ENCODE measurements at regions not wholly inside any gene's neighbourhood (a gene's known extent, or its start where the extent isn't known, plus 50 kb on each side); places are given as distances from the start of the nearest gene placed in this dataset.
"Not testable (repeated sequence)": the region's sequence is repeated elsewhere in the genome, so short reads cannot be mapped to it uniquely, and the experiment has no call there.

DNA sequence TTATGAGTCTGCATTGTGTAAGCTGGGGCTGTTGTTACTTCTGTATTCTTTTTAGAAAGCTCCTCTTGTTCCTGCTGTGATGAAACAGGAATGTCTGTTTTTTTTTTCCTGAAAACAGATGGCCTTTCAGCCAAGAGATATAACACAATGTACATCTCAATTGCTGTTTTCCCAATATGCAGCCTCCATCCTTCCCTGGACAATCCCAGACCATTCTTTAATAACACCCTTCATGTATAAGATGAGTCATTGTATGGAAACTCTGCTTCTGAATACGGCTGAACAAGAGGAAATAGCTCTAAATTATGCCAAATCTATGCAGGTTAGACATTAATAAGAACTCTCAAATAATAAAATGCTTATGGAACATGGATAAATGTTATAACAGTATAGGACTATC is 60.2 kb upstream of the LRRC4C start:
- FAIRE-seq, result no peak

DNA sequence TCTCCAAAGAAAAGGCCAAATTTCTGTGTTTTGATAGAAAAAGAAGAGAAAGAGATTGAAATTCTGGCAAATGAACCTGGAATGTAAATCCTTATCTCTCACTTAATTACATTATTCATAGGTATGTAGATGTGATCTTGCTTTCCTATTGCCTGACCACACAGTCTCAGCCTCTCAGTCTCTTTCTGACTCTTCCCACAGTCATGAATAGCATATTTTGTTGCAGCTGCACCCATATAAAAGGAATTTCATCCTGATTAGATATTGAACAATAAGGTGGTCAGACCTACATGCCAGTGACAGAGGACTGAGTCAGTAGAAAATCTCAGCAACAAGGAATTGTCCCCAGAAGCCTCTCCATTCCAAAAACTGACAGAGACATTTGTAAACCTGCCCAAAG is 62.9 kb upstream of the LRRC4C start:
- no peak for FAIRE-seq

DNA sequence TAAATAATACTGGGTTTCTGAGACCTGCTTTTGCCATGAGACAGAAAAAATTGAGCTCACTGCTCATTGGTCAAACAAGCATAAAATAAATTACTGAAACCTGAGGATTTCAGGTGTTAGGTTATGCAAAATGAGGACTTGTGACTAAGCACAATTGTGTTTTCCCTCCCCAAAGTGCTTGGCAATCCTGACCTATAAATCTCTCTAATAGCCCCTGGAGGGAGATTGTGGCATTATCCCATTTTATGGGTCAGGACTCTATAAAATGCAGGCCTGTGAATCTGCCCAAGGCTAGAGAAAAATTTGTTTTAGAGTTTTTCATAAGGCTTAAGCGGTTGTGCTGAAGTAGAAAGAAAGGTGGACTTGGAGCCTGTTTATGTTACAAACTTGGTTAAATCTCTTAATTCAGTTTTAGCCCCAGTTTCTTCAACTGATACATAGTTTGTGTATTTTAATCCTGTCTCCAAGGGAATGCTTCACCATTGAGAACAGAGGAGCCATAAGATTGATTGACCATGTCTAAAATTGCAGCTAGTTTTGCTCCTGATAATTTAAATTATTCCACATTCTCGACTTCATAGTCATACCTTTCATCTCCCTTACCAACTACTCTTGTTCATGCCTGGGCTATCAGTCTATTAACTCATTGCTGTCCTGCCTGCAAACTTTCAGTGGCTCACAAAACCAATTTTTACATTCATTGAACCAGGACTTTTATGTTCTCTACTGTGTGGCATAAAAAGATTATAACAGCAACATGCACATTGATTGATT is 63.6 kb upstream of the LRRC4C start:
- no peak for FAIRE-seq

DNA sequence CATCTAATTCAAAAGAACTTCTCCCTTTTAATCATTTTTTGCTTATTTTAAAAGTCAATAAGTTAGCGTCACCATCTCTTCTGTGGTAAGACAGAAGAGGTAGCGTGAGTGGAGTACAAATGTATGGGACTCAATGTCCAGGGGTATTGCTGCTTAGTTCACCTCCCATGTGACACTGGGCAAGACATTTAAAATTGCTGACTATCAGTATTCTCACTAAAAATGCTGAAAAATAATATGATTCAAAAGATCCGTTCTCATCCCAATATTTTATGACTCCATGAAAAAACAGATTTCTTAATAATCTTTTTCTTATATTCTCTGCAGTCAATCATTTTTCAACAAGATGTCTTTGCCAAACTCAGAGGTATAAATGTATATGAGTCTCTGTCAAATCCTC is 68.1 kb upstream of the LRRC4C start:
- FAIRE-seq, result no peak

DNA sequence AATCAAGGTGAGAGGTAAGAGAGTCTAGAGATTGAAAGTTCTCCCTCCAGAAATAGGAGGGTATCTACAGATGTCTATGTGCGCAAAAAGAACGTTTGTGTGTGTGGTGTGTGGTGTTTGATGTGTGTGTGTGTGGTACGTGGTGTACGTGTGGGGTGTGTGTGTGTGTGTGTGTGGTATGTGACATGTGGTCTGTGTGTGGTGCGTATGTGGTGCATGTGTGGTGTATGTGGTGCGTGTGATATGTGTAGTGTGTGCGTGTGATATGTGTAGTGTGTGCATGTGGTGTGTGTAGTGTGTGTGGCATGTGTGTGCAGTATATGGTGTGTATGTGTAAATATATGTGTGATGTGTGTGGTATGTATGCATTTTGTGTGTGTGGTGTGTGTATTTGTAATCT is 73.0 kb upstream of the LRRC4C start:
- FAIRE-seq, result no peak

DNA sequence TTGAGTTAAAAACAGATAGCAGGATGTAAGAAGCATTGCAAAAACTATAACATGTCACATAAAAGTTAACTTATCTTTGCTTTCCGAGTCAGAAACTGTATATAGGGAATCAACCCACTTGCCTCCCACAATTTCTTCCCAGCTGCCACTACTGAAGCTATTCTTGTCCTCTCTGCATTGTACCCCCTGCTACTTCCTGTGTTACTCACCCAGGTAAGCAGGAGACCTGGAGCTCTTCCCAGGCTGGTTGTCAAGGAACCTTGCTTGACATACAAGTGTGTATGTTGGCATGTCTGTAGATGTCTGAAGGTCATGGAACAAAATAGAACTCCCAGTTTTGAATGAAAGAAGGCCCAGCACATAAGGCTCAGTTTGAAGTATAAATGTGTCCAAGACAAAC is 74.3 kb upstream of the LRRC4C start:
- no peak for FAIRE-seq

DNA sequence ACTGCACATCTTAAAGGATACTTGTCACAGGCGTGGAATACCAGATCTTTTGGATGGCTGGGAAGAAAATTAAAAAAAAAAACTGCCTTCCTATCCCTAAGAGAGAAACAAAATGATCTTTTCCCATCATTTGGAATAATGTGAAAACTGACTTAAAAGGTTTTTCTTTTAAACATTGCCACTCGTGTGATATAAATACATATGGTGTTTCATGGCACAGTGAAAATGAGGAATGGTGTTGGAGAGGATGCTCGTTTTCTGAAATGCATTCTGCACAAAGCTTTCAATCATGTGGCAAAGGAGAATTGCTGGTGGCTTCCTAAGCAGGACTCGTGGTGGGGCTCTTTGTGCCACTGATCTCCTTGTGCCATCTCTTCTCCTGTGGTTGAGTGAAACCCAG is 74.9 kb upstream of the LRRC4C start:
- no peak for FAIRE-seq

DNA sequence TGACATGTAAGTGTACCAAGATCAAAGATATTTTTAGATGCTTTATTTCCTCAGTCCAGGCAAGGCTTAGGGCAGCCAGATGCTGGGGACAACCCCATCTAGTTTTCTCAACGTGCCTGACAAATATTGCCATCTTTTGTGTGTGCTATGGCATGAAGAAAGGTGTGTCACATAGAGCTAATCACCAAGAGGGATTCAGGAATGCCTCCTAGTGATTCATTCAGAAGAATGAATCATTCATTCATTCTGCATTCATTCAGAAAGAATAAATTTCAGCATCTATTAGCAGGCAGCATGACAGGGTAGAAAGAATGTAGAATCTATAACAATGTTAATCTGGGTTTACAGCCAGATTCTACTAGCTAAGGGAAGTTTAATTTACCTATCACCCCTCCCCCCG is 75.4 kb upstream of the LRRC4C start:
- FAIRE-seq, result no peak

DNA sequence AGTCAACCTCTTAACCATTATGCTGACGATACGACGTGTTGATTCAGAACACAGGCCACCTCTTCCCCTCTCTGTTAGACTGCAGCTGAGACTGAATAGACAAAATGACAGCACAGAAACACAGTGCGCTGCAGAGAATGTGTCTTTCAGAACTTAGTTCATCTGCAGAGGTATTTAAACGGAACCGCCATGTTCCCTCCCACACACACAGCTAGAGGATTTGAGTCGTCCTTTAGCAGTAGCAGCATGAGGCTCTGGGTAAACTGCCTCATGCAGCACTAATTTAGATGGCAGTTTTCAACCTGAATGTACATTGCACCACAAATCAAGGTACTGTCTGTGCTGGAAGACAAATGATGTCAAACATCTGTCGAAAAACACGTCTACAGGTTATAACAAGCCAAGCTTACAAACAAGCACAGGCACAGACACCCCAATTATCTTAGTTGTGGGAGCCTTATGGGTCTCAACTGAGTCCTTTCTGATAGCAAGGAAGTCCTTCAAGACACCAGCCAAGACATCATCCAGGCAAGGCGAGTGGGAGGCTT is 76.6 kb upstream of the LRRC4C start:
- FAIRE-seq, result no peak

DNA sequence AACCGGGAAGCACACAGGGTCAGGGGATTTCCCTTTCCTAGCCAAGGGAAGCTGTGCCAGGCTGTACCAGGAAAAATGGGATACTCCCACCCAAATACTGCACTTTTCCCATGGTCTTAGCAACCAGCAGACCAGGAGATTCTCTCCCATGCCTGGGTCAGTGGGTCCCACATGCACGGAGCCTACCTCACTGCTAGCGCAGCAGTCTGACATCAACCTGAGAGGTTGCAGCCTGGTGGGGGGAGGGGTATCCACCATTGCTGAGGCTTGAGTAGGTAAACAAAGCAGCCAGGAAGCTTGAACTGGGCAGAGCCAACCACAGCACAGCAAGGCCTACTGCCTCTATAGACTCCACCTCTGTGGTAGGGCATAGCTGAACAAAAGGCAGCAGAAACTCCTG is 85.5 kb upstream of the LRRC4C start:
- not testable (repeated sequence) for FAIRE-seq

DNA sequence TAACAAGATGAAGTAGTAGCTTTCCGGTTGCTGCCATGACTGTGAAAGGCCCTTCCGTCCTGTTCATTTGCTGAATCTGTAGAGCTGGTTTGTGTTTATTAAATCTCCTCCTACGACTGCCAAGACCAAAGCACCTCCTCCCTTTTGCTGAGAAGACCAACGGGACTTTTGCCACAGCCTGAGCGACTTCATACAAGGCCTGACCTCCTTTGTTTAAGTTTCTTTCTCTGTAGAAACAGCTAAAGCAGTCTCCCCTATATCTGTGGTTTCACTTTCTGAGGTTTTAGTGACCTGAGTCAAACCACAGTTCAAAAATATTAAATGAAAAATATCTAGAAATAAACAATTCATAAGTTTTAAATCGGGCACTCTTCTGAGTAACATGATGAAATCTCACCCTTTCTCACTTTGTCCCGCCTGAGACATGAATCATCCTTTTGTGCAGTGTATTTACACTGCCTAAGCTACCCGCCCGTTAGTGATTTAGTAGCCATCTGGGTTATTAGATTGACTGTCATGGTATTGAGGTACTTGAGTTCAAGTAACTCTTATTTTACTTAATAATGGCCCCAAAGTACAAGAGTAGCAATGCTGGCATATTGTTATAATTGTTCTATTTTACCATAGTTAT is 119.1 kb upstream of the LRRC4C start:
- no peak for FAIRE-seq

DNA sequence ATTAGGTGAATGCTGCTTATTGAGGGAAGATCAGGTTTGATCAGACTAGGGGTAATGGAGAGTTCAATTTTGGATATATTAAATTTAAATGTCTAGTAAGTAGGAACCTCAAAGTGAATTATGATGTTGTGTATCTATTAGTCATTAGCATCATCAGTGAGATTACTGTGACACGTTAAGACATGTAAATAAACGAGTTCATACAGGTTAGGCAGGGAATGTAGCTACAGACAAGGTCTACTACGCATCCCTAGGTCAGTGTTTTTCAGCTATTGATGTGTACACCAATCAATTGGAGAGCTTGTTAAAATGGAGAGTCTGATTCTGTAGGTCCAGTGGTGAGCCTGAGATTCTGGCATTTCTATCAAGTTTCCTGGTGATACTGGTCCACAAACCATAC is 120.1 kb upstream of the LRRC4C start:
- no peak for FAIRE-seq

DNA sequence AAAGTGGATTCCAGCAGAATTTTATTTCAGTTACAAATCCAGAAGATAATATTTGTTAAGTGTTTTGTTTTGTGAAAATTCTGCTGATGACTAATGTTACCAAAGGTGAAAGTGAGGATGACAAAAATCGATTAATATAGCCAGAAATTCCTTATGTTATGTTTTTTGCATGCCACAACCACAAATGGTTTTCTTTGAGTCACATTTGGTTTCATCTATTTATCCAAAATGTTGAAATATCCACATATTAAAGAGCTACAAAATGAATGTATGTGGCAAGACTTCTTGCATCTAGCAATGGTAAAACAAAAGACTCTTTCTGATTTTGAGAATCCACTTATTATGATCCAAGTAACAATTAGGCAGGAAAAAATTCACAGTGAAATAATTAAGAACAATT is 150.1 kb upstream of the LRRC4C start:
- no peak for FAIRE-seq

DNA sequence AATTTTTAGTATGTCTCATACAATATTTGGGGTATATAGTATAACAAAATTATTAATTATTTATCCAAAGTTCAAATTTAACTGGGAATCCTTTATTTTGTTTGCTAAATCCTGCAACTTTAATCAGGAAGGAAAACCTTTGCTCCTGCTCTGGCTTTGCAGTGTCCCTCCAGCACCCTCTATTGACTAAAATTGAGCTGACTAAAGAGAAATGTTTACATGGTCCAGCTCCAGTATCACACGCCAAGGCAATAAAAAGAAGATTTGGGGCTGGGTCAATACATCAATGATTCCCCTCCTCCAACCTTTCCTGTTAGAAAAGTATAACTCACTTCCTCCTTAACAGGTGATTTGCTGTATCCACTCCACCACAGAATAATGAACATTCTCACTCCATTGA is 153.0 kb upstream of the LRRC4C start:
- FAIRE-seq, result no peak

DNA sequence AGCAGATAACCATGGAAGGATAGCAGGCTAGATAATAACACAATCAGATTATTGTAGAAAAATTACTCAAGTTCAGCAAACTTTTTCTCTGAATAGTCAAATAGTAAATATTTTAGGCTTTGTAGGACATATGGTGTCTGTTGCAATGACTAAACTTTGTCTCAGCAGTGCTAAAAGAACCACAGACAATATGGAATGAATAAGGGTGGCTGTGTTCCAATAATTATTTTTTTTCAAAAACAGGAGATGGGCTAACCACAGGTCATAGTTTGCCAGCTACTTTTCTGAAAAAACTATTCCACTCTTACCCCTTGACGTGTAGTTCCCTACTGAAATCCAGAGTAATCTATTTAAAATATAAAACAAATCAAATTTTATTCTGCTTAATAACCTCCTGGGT is 153.9 kb upstream of the LRRC4C start:
- FAIRE-seq, result no peak

DNA sequence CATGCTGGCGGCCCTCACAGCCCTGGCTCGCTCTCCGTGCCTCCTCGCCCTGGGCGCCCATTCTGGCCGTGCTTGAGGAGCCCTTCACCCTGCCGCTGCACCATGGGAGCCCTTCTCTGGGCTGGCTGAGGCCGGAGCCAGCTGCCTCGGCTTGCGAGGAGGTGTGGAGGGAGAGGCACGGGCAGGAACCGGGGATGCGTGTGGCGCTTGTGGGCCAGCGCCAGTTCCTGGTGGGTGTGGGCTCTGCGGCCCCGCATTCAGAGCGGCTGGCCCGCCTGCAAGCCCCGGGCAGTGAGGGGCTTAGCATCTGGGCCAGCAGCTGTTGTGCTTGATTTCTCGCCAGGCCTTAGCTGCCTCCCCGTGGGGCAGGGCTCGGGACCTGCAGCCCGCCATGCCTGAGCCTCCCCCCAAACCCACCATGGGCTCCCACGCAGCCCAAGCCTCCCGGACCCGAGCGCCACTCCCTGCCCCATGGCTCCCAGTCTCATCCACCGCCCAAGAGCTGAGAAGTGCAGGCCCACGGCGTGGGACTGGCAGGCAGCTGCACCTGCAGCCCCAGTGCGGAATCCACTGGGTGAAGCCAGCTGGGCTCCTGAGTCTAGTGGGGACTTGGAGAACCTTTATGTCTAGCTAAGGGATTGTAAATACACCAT is 163.4 kb upstream of the LRRC4C start:
- no peak for FAIRE-seq

DNA sequence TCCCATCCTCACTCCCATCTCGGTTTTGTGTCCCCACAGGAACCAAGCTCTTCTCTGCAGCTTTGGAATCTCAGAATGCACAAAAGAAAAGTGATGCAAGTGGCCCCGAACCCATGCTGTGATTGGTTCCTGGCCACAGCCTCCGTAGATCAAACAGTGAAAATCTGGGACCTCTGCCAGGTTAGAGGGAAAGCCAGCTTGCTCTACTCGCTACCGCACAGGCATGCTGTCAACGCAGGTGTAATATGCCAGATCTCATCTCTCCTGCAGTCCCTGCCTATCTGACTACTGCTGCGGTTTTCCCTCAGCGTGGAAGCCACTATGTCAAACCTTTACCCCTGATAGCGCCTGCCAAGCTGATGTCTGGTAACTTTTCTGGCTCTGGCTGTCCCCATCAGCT is 200.5 kb upstream of the LRRC4C start:
- FAIRE-seq, result no peak

DNA sequence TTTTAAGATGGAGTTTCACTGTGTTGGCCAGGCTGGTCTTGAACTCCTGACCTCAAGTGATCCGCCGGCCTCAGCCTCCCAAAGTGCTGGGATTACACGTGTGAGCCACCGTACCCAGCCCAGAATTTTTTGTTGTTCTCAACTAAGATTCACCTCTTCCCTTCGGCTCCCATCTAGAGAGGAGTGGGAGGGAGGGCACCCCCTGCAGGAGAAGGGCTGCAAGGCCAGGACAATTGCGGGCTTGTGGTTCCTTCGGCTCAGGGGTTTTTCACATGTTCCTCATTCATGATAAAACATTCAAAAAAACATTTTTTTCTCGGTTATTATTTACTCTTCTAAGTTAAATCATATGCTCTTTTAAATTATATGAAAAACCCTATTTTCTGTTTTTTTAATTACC is 201.1 kb upstream of the LRRC4C start:
- FAIRE-seq, result no peak

DNA sequence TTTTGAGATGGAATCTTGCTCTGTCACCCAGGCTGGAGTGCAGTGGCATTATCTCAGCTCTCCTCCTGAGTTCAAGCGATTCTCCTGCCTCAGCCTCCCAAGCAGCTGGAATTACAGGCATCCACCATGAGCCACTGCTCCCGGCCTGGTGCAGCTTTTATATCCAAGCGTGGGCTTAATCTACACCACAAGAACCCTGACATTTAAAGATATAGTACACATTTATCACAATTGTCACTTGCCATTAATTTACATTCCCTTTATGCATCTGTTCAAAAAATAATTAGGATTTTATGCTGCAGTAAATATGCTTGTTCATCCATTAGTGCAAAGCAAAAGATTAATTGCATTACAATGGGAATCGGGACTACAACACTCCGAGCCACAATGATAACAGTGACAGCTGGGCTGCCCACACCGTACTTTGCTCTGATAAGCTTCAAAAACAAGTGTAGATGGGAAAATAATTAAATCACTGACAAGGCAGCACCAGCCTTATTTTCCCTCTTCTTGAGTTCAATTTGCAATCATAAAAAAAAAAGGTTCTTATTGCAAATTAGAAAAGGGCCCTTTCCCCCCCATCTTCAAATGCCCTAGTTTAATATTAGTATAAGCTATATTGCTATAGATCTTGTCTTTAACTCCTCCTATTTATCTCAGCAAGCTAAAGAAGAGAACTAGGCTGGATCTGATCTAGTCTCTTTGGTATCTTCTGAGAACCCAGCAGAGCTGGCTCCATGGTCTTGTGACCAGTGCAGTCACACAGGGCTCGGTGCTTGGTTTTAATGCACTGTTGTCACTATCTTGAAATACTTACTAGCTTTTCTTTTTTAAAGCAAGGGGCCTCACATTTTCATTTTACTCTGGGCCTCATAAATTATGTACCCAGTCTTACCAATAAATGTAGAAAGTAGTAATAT is 206.2 kb upstream of the LRRC4C start:
- no peak for FAIRE-seq

DNA sequence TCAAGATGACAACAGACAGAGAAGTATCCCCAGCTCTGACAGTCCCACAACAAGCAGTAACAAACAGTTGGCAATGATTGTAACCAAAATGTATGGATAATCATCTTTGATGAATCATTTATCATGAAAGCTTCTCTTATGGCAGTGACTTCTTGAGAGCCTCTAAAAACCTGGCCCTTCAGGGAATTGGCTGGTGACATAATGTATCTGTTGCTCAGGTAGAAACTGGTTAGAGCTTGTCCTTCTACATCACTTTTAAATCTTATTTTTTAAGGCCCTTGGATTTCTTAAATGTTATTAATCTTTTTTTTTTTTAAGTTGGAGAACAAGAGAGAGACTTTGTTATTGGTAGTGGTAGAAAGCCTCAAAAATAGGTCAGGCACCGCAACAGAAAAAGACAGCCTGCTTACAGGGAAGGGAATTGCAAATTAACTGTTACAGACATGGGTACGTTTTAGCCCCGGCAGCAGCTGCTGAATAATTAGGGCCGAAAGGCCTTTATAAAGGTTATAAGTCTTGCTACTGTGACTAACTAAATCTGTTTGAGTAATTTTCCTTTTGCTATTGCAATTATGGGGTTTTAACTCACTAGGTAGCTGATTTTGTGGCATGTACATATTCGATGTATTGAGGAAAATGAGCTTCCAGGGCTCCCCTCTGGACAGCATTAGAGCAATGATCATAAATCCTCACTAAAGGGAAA is 207.7 kb upstream of the LRRC4C start:
- no peak for FAIRE-seq

DNA sequence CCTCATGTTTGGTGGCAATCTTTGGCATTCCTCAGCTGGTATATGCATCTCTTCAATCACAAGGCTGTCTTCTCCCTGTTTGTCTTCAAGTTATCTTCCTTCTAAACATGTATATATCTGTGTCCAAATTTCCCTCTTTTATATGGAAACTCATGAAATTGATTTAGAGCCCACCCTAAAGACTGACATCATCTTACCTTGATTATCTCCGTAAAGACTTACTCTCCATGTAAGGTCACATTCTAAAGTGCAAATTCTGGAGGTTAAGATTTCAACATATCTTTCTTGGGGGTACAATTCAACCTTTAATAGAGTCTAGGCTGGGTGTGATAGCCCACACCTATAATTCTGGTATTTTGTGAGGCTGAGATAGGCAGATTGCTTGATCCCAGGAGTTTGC is 215.8 kb upstream of the LRRC4C start:
- FAIRE-seq, result no peak

DNA sequence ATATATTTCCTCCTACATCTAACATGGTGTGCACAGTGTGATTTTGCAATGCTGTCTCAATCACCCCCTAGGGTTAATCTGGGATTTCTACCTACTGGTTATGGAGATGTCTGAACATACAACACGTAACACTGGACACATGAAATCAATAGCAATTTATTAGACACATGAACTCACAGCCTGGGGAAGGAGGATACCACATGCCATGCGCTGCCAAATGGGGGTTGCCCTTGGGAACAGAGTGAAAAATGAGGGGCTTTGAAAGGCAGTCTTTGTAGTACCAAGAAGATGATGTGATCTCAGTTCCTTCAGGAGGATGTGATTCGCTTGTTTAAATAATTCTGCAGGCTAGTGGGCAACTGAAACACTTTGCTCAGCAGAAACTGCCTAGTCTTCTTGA is 253.6 kb upstream of the LRRC4C start:
- no peak for FAIRE-seq
